Karpas-422 (cell line): ENCODE measurements at regions not wholly inside any gene's neighbourhood (a gene's known extent, or its start where the extent isn't known, plus 50 kb on each side); places are given as distances from the start of the nearest gene placed in this dataset.
A peak's percentile ranks its signal among the peaks of the same experiment; 100 is the strongest.
"Not testable (repeated sequence)": the region's sequence is repeated elsewhere in the genome, so short reads cannot be mapped to it uniquely, and the experiment has no call there.

ENCODE experiments used
- DNase-seq: peaks from one replicate; pipeline ENCODE4 v3.0.0-alpha.2; 2015
- H2AFZ ChIP-seq: fragments of 200-600 bp; sonication (generic); 2 replicates; pipeline ENCODE4 v1.6.1; 2014; ENCODE audit warnings: antibody characterized with exemption, low read length, mixed read lengths
- H3K27ac ChIP-seq: fragments of 200-600 bp; sonication (generic); 2 replicates; pipeline ENCODE4 v1.5.1; 2014; ENCODE audit warnings: mild to moderate bottlenecking, low read length, moderate library complexity
- H3K27me3 ChIP-seq: fragments of 200-600 bp; sonication (generic); 2 replicates; pipeline ENCODE4 v1.6.1; 2014; ENCODE audit warnings: low read length, mixed read lengths
- H3K36me3 ChIP-seq: fragments of 200-600 bp; sonication (generic); 2 replicates; pipeline ENCODE4 v1.6.1; 2014; ENCODE audit warnings: low read length, mixed read lengths; ENCODE audit not compliant: insufficient read depth
- H3K4me1 ChIP-seq: fragments of 200-600 bp; sonication (generic); 2 replicates; pipeline ENCODE4 v1.6.1; 2014; ENCODE audit warnings: mild to moderate bottlenecking, low read length, mixed read lengths
- H3K4me2 ChIP-seq: fragments of 200-600 bp; sonication (generic); 2 replicates; pipeline ENCODE4 v1.6.1; 2014; ENCODE audit warnings: low read length, low read depth, mild to moderate bottlenecking; ENCODE audit not compliant: poor library complexity, severe bottlenecking
- H3K4me3 ChIP-seq: fragments of 200-600 bp; sonication (generic); 2 replicates; pipeline ENCODE4 v1.5.1; 2014; ENCODE audit warnings: mild to moderate bottlenecking, antibody characterized with exemption, low read length, mixed read lengths
- H3K79me2 ChIP-seq: fragments of 200-600 bp; sonication (generic); 2 replicates; pipeline ENCODE4 v1.6.1; 2014; ENCODE audit warnings: mild to moderate bottlenecking, low read length, mixed read lengths
- H3K9ac ChIP-seq: fragments of 200-600 bp; sonication (generic); 2 replicates; pipeline ENCODE4 v1.6.0; 2014; ENCODE audit warnings: low read length
- H3K9me2 ChIP-seq: fragments of 200-600 bp; sonication (generic), shearing (Covaris generic); replicated peaks from 2 replicates; pipeline ENCODE4 v1.6.0; 2014; ENCODE audit warnings: mild to moderate bottlenecking, low read length, moderate library complexity; ENCODE audit not compliant: insufficient read depth
- H3K9me3 ChIP-seq: fragments of 300-700, 200-600 bp; sonication (generic); 2 replicates; pipeline ENCODE4 v1.6.1; 2014; ENCODE audit warnings: low read length, mixed read lengths
- H4K20me1 ChIP-seq: fragments of 200-600 bp; sonication (generic); 2 replicates; pipeline ENCODE4 v1.6.1; 2014; ENCODE audit warnings: mild to moderate bottlenecking, antibody characterized with exemption, low read length, low read depth; ENCODE audit not compliant: insufficient read depth

- no peak overlapping the region for H3K4me3 ChIP-seq
- H3K9ac ChIP-seq = no peak overlapping the region
- no peak overlapping the region for H2AFZ ChIP-seq
- H3K9me2 ChIP-seq = no peaks in the 10 kb centered on the region
- H3K27ac ChIP-seq = no peak overlapping the region
- H3K4me2 ChIP-seq = no peak overlapping the region
- H3K9me3 ChIP-seq = no peaks in the 10 kb centered on the region
- H3K4me1 ChIP-seq = no peaks in the 10 kb centered on the region
- no peaks in the 10 kb centered on the region for H3K27me3 ChIP-seq
- no peaks in the 10 kb centered on the region for H4K20me1 ChIP-seq
- no peaks in the 10 kb centered on the region for H3K36me3 ChIP-seq
- DNase-seq = peak; percentile 85
- no peaks in the 10 kb centered on the region for H3K79me2 ChIP-seq
Measured at GRCh38 chr16:87203060-87203656, 114.0 kb downstream of the C16orf95 start.

- H3K4me3 ChIP-seq = no peak overlapping the region
- no peaks in the 10 kb centered on the region for H3K9me3 ChIP-seq
- no peak overlapping the region for H2AFZ ChIP-seq
- H3K4me2 ChIP-seq = no peak overlapping the region
- no peaks in the 10 kb centered on the region for H4K20me1 ChIP-seq
- no peak overlapping the region for H3K9ac ChIP-seq
- H3K4me1 ChIP-seq = no peaks in the 10 kb centered on the region
- H3K79me2 ChIP-seq = no peaks in the 10 kb centered on the region
- H3K36me3 ChIP-seq = no peaks in the 10 kb centered on the region
- H3K9me2 ChIP-seq = no peaks in the 10 kb centered on the region
- no peaks in the 10 kb centered on the region for H3K27me3 ChIP-seq
- DNase-seq = no peak
- H3K27ac ChIP-seq = no peak overlapping the region
Measured at GRCh38 chr16:87206646-87207451, 110.3 kb downstream of the C16orf95 start.

GRCh38 chr16:87207509-87207908 lies 109.7 kb downstream of the C16orf95 start:
- Histone ChIP-seq H3K79me2 (no peaks in the 10 kb centered on the region), H3K9me3 (no peaks in the 10 kb centered on the region), H3K36me3 (no peaks in the 10 kb centered on the region), H3K9ac (no peak overlapping the region), H4K20me1 (no peaks in the 10 kb centered on the region), H3K4me2 (no peak overlapping the region), H2AFZ (no peak overlapping the region), H3K4me3 (no peak overlapping the region), H3K27ac (no peak overlapping the region), H3K9me2 (no peaks in the 10 kb centered on the region), H3K27me3 (no peaks in the 10 kb centered on the region), H3K4me1 (no peaks in the 10 kb centered on the region)
- no peak for DNase-seq

- Histone ChIP-seq H3K9ac (no peak overlapping the region), H3K4me2 (no peak overlapping the region)
Measured at GRCh38 chr16:87207965-87208364, 109.2 kb downstream of the C16orf95 start.

GRCh38 chr16:87208968-87209367 lies 108.2 kb downstream of the C16orf95 start:
- H3K4me2 ChIP-seq, H3K9me2 ChIP-seq, H3K4me1 ChIP-seq, H3K4me3 ChIP-seq, H3K9ac ChIP-seq, H3K36me3 ChIP-seq, H2AFZ ChIP-seq, H3K9me3 ChIP-seq, H3K79me2 ChIP-seq, H3K27ac ChIP-seq, H3K27me3 ChIP-seq, DNase-seq, H4K20me1 ChIP-seq: not testable (repeated sequence)

More at GRCh38 chr16:87207965-87208364, 109.2 kb downstream of the C16orf95 start:
- Histone ChIP-seq H3K9me3 (no peaks in the 10 kb centered on the region), H3K4me1 (no peaks in the 10 kb centered on the region), H3K27ac (no peak overlapping the region), H2AFZ (no peak overlapping the region), H3K36me3 (no peaks in the 10 kb centered on the region), H3K4me3 (no peak overlapping the region), H3K79me2 (no peaks in the 10 kb centered on the region), H4K20me1 (no peaks in the 10 kb centered on the region), H3K27me3 (no peaks in the 10 kb centered on the region), H3K9me2 (no peaks in the 10 kb centered on the region)
- no peak for DNase-seq

- H3K9me3 ChIP-seq = no peaks in the 10 kb centered on the region
- no peaks in the 10 kb centered on the region for H3K36me3 ChIP-seq
- H3K4me3 ChIP-seq = no peak overlapping the region
- H3K79me2 ChIP-seq = no peaks in the 10 kb centered on the region
- no peak overlapping the region for H3K27ac ChIP-seq
- no peak overlapping the region for H2AFZ ChIP-seq
- no peak overlapping the region for H3K9ac ChIP-seq
- H3K4me1 ChIP-seq = no peaks in the 10 kb centered on the region
- H3K9me2 ChIP-seq = no peaks in the 10 kb centered on the region
- H3K4me2 ChIP-seq = no peak overlapping the region
- DNase-seq = no peak
- H3K27me3 ChIP-seq = no peaks in the 10 kb centered on the region
- H4K20me1 ChIP-seq = no peaks in the 10 kb centered on the region
Measured at GRCh38 chr16:87209808-87210512, 107.2 kb downstream of the C16orf95 start.

GRCh38 chr16:87210894-87211293 lies 106.3 kb downstream of the C16orf95 start:
- Histone ChIP-seq H3K79me2 (no peaks in the 10 kb centered on the region), H3K4me3 (no peak overlapping the region), H4K20me1 (no peaks in the 10 kb centered on the region), H3K27ac (no peak overlapping the region), H3K36me3 (no peaks in the 10 kb centered on the region), H3K27me3 (no peaks in the 10 kb centered on the region), H3K4me1 (no peaks in the 10 kb centered on the region), H3K9ac (no peak overlapping the region), H3K4me2 (no peak overlapping the region), H3K9me3 (no peaks in the 10 kb centered on the region), H3K9me2 (no peaks in the 10 kb centered on the region), H2AFZ (no peak overlapping the region)
- DNase-seq = no peak

- Histone ChIP-seq H4K20me1 (no peaks in the 10 kb centered on the region), H3K36me3 (no peaks in the 10 kb centered on the region), H3K27me3 (no peaks in the 10 kb centered on the region), H3K27ac (no peak overlapping the region), H3K79me2 (no peaks in the 10 kb centered on the region), H3K9ac (no peak overlapping the region), H3K4me3 (no peak overlapping the region), H2AFZ (no peak overlapping the region), H3K4me2 (no peak overlapping the region), H3K4me1 (no peaks in the 10 kb centered on the region), H3K9me2 (no peaks in the 10 kb centered on the region), H3K9me3 (no peaks in the 10 kb centered on the region)
- DNase-seq = no peak
Measured at GRCh38 chr16:87212026-87212425, 105.2 kb downstream of the C16orf95 start.
